Caco-2 (cell line): ENCODE measurements at regions not wholly inside any gene's neighbourhood (a gene's known extent, or its start where the extent isn't known, plus 50 kb on each side); places are given as distances from the start of the nearest gene placed in this dataset.

ENCODE experiments used
- BruUV-seq: library from RNA; stranded (reverse); fragments of 400-500 nt; replicated peaks from 2 replicates; lab custom pipeline; 2021; lab: Mats Ljungman, UMichigan
- CTCF ChIA-PET: fragments of 300-600 bp; sonication (Branson Sonifier 250); formaldehyde crosslinking; loops from one replicate; lab custom pipeline; 2022; ENCODE audit warnings: antibody characterized with exemption; lab: Charles Lee
- POLR2A ChIA-PET: fragments of 300-600 bp; sonication (Branson Sonifier 250); formaldehyde crosslinking; loops from one replicate; lab custom pipeline; 2022; ENCODE audit warnings: antibody characterized with exemption; lab: Charles Lee
- DNase-seq, 2 experiments: peaks; one replicate each; pipeline versions ENCODE4 v3.0.0 to v3.0.0-alpha.2; 2020 to 2022
- H3K27me3 ChIP-seq: replicated peaks from 2 replicates; pipeline ENCODE4 v1.6.0; 2011; ENCODE audit warnings: low read length; ENCODE audit not compliant: control insufficient read depth, insufficient read depth
- H3K36me3 ChIP-seq: 2 replicates; pipeline ENCODE4 v1.5.1; 2011; ENCODE audit warnings: low read length; ENCODE audit not compliant: control insufficient read depth, insufficient read depth
- H3K4me1 ChIP-seq: fragments of 250-450 bp; sonication (Bioruptor Pico); 2 replicates; pipeline ENCODE4 v1.5.1; 2020; ENCODE audit warnings: mild to moderate bottlenecking
- H3K4me3 ChIP-seq: 2 replicates; pipeline ENCODE4 v1.5.1; 2011; ENCODE audit warnings: low read depth, mild to moderate bottlenecking, control low read depth, low read length
- H3K9me3 ChIP-seq: fragments of 250-450 bp; sonication (Bioruptor Pico); 2 replicates; pipeline ENCODE4 v1.5.1; 2020; ENCODE audit warnings: mild to moderate bottlenecking, moderate library complexity
- H3K27ac Mint-ChIP-seq: one replicate; pipeline ENCODE4 v1.8.0; 2022; ENCODE audit warnings: mixed read lengths; ENCODE audit not compliant: unreplicated experiment
- H3K27me3 Mint-ChIP-seq: one replicate; pipeline ENCODE4 v1.8.0; 2022; ENCODE audit warnings: mixed read lengths; ENCODE audit not compliant: insufficient read depth, unreplicated experiment
- H3K36me3 Mint-ChIP-seq: one replicate; pipeline ENCODE4 v1.8.0; 2022; ENCODE audit warnings: mild to moderate bottlenecking, mixed read lengths; ENCODE audit not compliant: insufficient read depth, unreplicated experiment
- H3K4me1 Mint-ChIP-seq: one replicate; pipeline ENCODE4 v1.8.0; 2022; ENCODE audit warnings: low read depth, mixed read lengths; ENCODE audit not compliant: unreplicated experiment
- H3K4me3 Mint-ChIP-seq: one replicate; pipeline ENCODE4 v1.8.0; 2022; ENCODE audit warnings: mild to moderate bottlenecking, moderate library complexity, mixed read lengths; ENCODE audit not compliant: unreplicated experiment
- H3K9me3 Mint-ChIP-seq: one replicate; pipeline ENCODE4 v1.8.0; 2022; ENCODE audit warnings: mixed read lengths; ENCODE audit not compliant: unreplicated experiment
- intact Hi-C: fragments of 100-400 bp; cut with micrococcal nuclease; formaldehyde crosslinking; loops from one replicate; pipeline ENCODE4 v1.10.0; 2022; ENCODE audit not compliant: unreplicated experiment
- TF ChIP-seq, protein P1 (sequence below), 2 experiments: fragments of 200-600 bp in 1 of 2; IDR thresholded peaks; 1 replicate in 1 of 2; 2 replicates in 1 of 2; pipeline versions ENCODE4 v1.5.1 to v1.8.0; 2011 to 2022; ENCODE audit warnings: antibody characterized with exemption in 1 of 2, control low read depth in 1 of 2, inconsistent platforms in 1 of 2, low read depth in 1 of 2, low read length in 1 of 2, mild to moderate bottlenecking in 1 of 2, moderate library complexity in 1 of 2; ENCODE audit not compliant: insufficient read depth in 1 of 2, severe bottlenecking in 1 of 2, unreplicated experiment in 1 of 2

GRCh38 chr1:58839846-58840835 lies 56.3 kb upstream of the JUN start:
- TF ChIP-seq, protein P1, sequence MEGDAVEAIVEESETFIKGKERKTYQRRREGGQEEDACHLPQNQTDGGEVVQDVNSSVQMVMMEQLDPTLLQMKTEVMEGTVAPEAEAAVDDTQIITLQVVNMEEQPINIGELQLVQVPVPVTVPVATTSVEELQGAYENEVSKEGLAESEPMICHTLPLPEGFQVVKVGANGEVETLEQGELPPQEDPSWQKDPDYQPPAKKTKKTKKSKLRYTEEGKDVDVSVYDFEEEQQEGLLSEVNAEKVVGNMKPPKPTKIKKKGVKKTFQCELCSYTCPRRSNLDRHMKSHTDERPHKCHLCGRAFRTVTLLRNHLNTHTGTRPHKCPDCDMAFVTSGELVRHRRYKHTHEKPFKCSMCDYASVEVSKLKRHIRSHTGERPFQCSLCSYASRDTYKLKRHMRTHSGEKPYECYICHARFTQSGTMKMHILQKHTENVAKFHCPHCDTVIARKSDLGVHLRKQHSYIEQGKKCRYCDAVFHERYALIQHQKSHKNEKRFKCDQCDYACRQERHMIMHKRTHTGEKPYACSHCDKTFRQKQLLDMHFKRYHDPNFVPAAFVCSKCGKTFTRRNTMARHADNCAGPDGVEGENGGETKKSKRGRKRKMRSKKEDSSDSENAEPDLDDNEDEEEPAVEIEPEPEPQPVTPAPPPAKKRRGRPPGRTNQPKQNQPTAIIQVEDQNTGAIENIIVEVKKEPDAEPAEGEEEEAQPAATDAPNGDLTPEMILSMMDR (IDR thresholded peaks at IDR 0.05; ENCODE audit: insufficient read depth in 1 of 2, low read depth in 1 of 2, low read length in 1 of 2, severe bottlenecking in 1 of 2, unreplicated experiment in 1 of 2), result no peak
- no TSS peak for BruUV-seq
- Mint-ChIP-seq H3K4me3 (no peak overlapping the region), H3K27me3 (no peaks in the 10 kb centered on the region), H3K27ac (no peak overlapping the region), H3K9me3 (no peaks in the 10 kb centered on the region), H3K4me1 (peaks cover 8% of the 10 kb centered on the region), H3K36me3 (no peaks in the 10 kb centered on the region)
- peak in 1 of 2 experiments; percentile 31 for DNase-seq
- H3K36me3 ChIP-seq, result no peaks in the 10 kb centered on the region
- intact Hi-C loops, result loop anchor here (1.0 to 2.0 kb wide), 2 partner anchors 55 to 59 kb away; no protein-coding TSS in a partner anchor
- H3K9me3 ChIP-seq, result no peaks in the 10 kb centered on the region
- CTCF ChIA-PET, result interaction anchor here (1.0 kb wide), 1 partner anchor 46 kb away, joined by 4 read pairs; no protein-coding TSS in a partner anchor
- POLR2A ChIA-PET, result interaction anchor here (0.7 to 1.2 kb wide), 3 partner anchors 26 to 212 kb away, joined by 3 to 8 read pairs (median 4); partner anchors contain the start of gene JUN
- H3K27me3 ChIP-seq, result no peaks in the 10 kb centered on the region
- peaks cover 16% of the 10 kb centered on the region for H3K4me1 ChIP-seq
- H3K4me3 ChIP-seq, result no peak overlapping the region

- no peak overlapping the region for H3K4me3 ChIP-seq
- H3K9me3 Mint-ChIP-seq, result no peaks in the 10 kb centered on the region
- H3K9me3 ChIP-seq, result no peaks in the 10 kb centered on the region
- DNase-seq, result peak in 1 of 2 experiments; percentile 12
- H3K36me3 ChIP-seq, result no peaks in the 10 kb centered on the region
- no peak overlapping the region for H3K27ac Mint-ChIP-seq
- H3K4me1 ChIP-seq, result peaks cover 16% of the 10 kb centered on the region
- TF ChIP-seq, protein P1 (IDR thresholded peaks at IDR 0.05; ENCODE audit: insufficient read depth in 1 of 2, low read depth in 1 of 2, low read length in 1 of 2, severe bottlenecking in 1 of 2, unreplicated experiment in 1 of 2), result no peak
- no peaks in the 10 kb centered on the region for H3K27me3 Mint-ChIP-seq
- H3K27me3 ChIP-seq, result no peaks in the 10 kb centered on the region
- ChIA-PET POLR2A (no interaction called here), CTCF (interaction anchor here (0.7 kb wide), 1 partner anchor 14 kb away, joined by 3 read pairs; no protein-coding TSS in a partner anchor)
- intact Hi-C loops, result loop anchor here (2.0 kb wide), 1 partner anchor 57 kb away; no protein-coding TSS in a partner anchor
- no TSS peak for BruUV-seq
- no peaks in the 10 kb centered on the region for H3K36me3 Mint-ChIP-seq
- H3K4me3 Mint-ChIP-seq, result no peak overlapping the region
- peaks cover 8% of the 10 kb centered on the region for H3K4me1 Mint-ChIP-seq
Measured at GRCh38 chr1:58841455-58841854, 57.6 kb upstream of the JUN start.

GRCh38 chr1:58842941-58843340 lies 59.1 kb upstream of the JUN start:
- Mint-ChIP-seq H3K9me3 (no peaks in the 10 kb centered on the region), H3K36me3 (no peaks in the 10 kb centered on the region), H3K27me3 (no peaks in the 10 kb centered on the region), H3K27ac (no peak overlapping the region), H3K4me3 (no peak overlapping the region), H3K4me1 (peaks cover 8% of the 10 kb centered on the region)
- ChIA-PET CTCF (no interaction called here), POLR2A (no interaction called here)
- Histone ChIP-seq H3K27me3 (no peaks in the 10 kb centered on the region), H3K36me3 (no peaks in the 10 kb centered on the region), H3K4me3 (no peak overlapping the region), H3K9me3 (no peaks in the 10 kb centered on the region), H3K4me1 (peaks cover 16% of the 10 kb centered on the region)
- no peak for DNase-seq
- TF ChIP-seq, protein P1 (IDR thresholded peaks at IDR 0.05; ENCODE audit: insufficient read depth in 1 of 2, low read depth in 1 of 2, low read length in 1 of 2, severe bottlenecking in 1 of 2, unreplicated experiment in 1 of 2), result no peak
- no TSS peak for BruUV-seq
- intact Hi-C loops, result loop anchor here (1.0 kb wide), 1 partner anchor 27 kb away; no protein-coding TSS in a partner anchor
